Jurkat, Clone E6-1 (cell line): ENCODE measurements at regions not wholly inside any gene's neighbourhood (a gene's known extent, or its start where the extent isn't known, plus 50 kb on each side); places are given as distances from the start of the nearest gene placed in this dataset.
"Not testable (repeated sequence)": the region's sequence is repeated elsewhere in the genome, so short reads cannot be mapped to it uniquely, and the experiment has no call there.

ENCODE experiments used
- DNase-seq: peaks from one replicate; pipeline ENCODE4 v3.0.0-alpha.2; 2011; ENCODE audit warnings: low read depth, low spot score
- H3K4me3 ChIP-seq: 2 replicates; pipeline ENCODE4 v1.5.1; 2011; ENCODE audit warnings: mild to moderate bottlenecking, low read length, control low read depth, moderate library complexity

DNA sequence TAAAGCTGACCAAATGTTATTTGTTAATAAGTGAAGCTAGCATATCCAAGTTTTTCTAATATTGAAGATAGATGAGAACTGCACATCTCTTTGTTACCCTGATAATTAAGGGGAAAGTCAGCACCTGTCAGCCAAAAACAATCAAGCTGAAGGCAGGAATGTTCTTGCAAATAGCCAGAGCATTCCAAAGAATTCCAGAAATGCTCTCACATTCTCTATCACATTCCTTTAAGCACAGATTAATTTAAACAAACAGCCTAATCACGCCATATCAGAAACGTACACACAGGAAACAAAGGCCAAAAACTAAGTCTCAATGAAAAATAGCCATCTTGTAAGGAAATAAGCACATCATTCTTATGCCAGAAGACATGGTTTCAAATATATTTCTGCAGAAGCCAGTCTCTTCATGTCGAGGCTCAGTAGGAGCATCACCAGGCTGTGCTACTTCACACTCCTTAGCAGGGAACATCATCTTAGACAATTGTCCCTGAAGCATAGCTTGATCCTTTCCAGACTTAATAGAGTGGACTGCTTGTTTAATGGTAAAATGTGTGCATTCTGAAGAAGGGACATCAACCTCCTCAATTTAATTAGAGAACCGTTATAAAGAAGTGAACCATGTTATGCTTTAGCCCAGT, 252.9 kb upstream of the TTC29 start:
- no peak overlapping the region for H3K4me3 ChIP-seq
- no peak for DNase-seq

DNA sequence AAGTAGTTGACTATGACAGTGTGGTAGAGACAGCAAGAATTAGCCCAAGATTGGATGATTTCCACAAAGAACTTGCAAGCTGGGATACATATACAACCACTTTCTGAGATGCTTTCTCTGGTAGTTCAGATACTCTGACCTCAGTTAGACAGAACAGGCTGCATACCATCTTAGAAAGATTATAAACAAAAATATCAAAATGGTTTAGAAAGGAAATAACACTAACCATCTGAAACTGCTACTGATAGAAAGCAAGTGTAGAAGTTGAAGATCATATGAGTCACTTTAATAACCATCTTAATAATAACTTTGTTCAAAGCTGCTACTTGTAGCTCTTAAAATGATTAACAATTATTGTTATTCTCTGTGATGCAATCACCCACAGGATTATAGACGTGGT, 255.4 kb upstream of the TTC29 start:
- no peak overlapping the region for H3K4me3 ChIP-seq
- DNase-seq = no peak

DNA sequence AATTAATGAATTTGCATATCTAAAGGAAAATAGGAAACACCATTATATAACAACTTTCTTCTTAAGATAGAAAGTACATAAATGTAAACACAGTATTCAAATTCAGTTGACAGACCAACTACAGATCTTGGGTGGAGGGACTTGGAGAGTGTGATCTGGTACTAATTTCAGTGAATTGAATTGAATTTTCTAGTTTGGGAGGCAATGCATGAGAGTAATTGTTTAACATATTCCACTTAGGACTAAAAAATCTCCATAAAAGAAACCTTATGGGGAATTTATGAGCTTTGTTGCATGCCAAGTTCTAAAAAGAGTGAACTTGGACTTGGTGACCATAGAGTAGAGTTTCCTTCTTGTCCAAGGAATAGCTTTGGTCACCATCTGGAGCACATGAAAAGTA, 261.1 kb upstream of the TTC29 start:
- DNase-seq = no peak
- H3K4me3 ChIP-seq = no peak overlapping the region

DNA sequence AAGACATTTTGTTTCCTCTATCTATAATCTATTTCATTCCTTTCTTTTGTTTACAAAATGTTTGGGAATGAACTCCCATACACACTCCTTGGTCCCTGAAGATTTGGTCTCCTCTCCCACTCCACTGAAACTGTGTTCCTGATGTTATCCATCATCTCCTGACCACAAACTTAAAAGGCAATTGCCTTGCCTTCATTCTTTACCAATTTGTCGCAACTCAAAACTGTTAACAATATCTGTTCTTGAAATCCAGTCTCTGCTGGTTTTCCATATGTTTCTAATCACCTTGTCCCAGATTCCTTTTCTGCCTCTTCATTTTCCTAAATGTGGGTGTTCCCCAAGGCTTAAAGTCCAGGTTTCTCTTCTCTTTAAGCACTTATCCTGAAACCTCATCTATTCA, 262.2 kb upstream of the TTC29 start:
- no peak for DNase-seq
- no peak overlapping the region for H3K4me3 ChIP-seq

DNA sequence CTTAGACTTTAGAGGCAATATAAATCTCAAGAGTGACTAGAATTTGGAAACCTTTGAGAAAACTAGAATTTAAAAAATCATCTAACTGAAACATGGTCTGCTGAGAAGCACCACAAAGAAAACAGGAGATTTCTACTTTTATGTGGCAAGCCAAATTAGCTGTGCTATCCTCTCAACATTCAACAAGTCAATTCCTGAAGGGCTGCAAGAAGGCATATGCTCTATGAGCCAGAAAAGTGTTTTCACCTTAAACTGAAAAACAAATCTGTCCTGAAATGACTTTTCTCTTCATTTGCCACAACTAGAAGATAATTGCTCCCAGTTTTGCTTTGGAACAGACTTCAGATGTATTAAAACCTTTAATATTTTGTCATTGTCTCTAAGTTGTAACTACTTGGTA, 263.2 kb upstream of the EDNRA start:
- no peak overlapping the region for H3K4me3 ChIP-seq
- no peak for DNase-seq

DNA sequence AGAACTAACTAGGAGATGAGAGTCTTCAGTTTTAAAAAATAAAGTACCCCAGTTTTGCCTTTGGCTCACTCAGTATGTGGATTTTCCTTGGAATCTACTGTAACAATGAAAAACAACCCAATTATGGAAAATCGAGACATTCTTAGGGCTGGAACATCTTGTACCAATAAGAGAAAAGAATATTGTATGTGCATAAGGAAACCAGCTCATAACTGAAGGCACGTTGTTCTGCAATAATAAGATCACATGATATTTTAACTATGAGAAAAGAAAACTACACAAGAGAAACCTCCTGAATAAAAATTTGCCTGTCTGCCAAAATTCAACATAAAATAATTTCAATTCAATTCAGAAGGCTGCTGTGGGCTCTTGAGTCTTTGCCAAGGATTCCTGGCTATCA, 261.8 kb upstream of the EDNRA start:
- no peak overlapping the region for H3K4me3 ChIP-seq
- DNase-seq = no peak

DNA sequence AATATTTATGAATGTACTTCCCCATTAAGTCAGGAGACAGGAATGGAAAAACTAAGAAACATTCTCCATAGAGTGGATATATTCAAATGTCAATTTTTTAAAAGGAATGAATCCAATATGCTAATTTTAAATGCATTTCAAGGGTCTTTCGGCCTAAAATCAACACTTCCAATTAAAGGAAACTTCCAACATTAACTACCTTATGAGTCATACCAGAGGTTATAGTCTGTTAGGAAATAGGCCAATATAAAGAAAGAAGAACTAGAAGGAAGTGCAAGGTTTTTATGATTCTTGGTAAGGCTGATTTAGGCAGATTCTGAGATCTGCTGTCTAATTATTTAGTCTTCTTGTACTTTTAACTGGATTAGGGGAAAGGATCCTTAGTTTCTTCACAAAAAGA, 260.1 kb upstream of the EDNRA start:
- H3K4me3 ChIP-seq = no peak overlapping the region
- no peak for DNase-seq

DNA sequence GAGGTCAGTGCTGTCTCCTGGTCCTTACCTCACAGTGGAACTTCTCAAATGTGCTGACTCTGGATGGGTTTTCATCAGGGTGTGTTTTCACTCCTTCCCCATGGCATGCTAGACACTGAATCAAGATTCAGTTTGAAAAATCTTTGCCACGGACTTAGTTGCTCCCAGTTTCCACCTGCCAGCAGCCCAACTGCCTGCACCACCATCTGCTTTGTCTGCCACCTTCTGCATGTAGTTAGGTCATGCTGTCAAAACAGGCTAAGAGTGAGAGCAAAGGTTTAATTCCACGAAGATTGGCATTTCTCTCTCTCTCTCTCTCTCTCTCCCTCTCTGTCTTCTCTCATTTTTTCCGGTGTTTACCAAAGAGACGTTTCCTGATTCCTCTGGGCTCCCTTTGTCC, 258.0 kb upstream of the EDNRA start:
- no peak for DNase-seq
- H3K4me3 ChIP-seq = no peak overlapping the region

DNA sequence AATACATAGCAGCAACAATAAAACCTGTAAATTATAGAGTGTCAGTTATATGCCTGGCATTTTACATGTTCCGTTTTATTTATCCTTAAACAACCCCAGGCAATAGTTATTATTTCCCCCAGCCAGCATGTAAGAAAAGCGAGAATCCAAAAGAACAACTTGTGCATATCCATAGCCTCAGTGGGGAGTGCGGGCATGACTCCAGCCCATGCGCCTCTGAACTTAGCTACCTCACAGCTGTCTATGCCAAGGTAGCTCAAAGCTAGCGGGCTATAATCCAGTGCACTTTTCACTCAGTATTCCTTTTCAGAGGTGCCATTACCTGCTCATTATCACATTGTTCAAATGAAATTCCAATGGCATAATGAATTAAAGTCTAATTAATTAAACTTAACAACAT, 257.3 kb upstream of the EDNRA start:
- H3K4me3 ChIP-seq = no peak overlapping the region
- no peak for DNase-seq

DNA sequence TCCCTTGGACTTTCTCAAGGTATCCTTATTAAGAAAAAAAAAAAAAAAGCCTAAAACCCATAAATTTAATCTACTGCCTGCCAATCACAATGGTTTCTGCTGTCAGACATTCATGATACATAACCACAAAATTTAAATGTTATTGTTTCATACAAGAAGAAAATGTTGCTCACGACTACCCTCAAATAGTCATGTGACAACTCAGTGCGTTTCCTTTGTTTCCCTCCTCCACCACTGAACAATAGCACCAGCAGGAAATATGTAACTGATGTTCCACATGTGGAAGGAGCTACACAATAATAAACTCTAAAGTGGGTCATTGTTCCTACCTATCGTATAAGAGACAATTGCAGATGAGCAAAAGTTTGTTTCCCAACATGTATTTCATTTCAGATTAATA, 244.1 kb upstream of the EDNRA start:
- H3K4me3 ChIP-seq = no peak overlapping the region
- peak; percentile 2 for DNase-seq

DNA sequence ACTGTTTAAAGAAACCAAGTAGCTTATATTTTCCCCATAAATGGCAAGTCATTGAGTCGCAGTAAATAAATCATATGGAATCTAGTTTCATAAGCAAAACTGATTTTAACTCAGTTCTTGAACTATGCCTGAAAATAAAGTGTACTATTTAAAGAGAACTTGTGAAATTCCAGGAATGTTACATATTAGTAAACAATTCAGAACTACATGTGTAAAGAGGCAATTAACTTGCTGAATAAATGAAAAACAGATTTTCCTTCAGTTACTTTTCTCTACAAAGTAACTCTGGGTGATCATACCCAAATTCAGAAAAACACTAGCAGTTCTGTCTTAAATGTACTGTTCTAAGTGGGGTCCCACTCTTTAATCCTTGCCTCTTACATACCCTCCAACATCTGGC, 236.1 kb upstream of the EDNRA start:
- no peak overlapping the region for H3K4me3 ChIP-seq
- no peak for DNase-seq

DNA sequence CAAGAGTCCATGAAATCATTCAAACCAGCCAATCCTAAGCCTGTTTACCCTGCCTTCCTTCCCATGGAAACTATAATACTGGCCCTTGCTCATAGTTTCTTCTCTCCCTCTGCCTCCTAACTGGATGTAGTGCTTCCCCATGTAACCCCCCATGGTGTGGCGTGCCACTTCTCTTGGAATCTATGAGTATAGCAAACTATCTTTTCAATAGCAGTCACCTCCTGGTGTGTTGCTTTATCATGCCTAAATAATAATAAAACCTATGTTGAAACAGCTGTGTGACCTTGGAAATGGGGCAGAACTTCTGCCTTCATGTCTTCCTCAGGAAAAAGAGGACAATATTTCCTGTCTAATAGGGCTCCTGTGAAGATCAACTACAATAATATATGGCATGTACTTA, 234.8 kb upstream of the EDNRA start:
- no peak overlapping the region for H3K4me3 ChIP-seq
- DNase-seq = no peak

DNA sequence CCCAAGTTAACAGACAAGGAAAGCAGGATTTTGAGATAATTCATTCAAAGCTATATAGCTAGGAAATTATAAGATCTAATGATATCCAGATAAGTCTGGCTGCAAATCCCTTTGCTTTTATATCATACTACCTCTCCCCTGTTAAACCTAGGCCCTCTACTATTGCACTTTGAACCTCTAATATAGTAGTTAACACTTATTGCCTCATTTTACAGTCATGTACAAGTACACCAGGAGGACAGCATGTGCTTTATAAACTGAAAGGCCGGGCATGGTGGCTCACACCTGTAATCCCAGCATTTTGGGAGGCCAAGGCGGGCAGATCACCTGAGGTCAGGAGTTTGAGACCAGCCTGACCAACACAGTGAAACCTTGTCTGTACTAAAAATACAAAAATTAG, 234.4 kb upstream of the EDNRA start:
- not testable (repeated sequence) for H3K4me3 ChIP-seq, DNase-seq

DNA sequence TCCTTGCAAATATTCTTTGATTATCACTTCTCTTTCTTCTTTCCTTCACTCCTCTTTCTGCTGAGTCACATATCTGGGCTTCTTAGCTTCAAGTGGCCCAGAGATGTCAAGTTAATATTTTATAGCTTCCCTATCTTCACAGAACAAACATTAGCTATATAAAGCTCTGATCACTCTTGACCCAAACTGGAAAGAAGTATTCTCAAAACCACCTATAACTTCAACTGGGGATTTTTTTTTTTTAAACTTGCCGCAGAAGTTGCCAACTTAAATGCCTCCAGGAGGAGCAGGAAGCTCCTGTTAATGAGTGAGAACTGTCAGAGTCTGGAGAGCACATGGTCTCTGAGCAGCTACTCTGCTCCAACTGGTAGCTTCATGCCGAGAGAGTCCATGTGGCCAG, 233.3 kb upstream of the EDNRA start:
- H3K4me3 ChIP-seq = no peak overlapping the region
- no peak for DNase-seq

DNA sequence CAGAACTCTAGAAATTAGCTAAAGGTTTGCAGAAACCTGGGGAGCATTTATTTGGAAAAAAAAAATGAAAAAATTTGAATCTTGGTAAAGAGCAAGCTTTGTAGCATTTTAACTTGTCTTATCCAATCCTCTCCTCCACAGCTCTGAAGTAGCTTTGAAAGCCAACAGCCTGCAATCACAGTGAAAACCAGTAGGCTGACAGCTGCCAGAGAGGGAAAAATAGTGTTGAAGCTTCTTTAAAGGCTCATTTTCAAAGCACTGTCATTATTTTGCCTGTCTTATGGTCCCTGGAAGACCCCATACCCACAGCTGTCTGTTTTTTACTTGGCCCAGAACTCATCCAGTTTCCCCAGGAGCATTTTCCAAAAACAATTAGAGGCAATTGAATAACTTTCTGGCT, 230.8 kb upstream of the EDNRA start:
- no peak for DNase-seq
- no peak overlapping the region for H3K4me3 ChIP-seq

DNA sequence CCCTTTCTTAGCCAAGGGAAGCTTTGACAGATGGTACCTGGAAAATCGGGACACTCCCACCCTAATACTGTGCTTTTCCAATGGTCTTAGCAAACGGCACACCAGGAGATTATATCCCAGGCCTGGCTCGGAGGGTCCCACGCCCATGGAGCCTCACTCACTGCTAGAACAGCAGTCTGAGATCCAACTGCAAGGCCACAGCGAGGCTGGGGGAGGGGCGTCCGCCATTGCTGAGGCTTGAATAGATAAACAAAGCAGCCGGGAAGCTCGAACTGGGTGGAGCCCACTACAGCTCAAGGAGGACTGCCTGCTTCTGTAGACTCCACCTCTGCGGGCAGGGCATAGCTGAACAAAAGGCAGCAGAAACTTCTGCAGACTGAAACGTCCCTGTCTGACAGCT, 225.6 kb upstream of the EDNRA start:
- DNase-seq, H3K4me3 ChIP-seq: not testable (repeated sequence)

DNA sequence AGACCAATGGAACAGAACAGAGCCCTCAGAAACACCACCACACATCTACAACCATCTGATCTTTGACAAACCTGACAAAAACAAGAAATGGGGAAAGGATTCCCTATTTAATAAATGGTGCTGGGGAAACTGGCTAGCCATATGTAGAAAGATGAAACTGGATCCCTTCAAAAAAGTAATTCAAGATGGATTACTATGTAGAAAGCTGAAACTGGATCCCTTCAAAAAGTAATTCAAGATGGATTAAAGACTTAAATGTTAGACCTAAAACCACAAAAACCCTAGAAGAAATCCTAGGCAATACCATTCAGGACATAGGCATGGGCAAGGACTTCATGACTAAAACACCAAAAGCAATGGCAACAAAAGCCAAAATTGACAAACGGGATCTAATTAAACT, 221.6 kb upstream of the EDNRA start:
- DNase-seq, H3K4me3 ChIP-seq: not testable (repeated sequence)

DNA sequence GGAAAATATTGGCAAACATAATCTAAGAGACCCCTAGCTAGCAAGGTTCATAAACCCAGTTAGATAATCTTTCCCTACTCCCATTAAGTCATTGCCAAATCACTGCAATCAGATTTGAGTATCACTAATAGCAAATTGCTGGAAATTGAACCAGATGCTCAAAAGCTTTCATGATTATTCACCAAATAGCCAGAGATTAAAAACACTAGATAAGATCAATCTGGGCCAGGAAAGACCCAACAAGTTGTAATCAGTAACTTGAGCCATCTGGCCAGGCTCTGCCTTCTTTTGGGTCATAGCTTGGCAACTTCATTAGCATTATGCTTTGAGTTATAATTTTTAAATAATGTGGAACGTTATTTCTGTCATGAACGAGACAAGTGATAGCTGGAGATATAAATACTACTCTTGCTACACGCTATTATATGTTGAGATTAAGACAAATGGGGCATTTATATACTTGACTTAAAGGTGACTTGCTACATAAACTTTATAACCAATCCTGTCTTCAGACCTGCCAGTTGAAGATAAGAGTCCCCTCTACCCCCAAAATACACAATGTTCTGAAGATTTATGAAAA, 196.6 kb upstream of the EDNRA start:
- H3K4me3 ChIP-seq = no peak overlapping the region
- DNase-seq = no peak

DNA sequence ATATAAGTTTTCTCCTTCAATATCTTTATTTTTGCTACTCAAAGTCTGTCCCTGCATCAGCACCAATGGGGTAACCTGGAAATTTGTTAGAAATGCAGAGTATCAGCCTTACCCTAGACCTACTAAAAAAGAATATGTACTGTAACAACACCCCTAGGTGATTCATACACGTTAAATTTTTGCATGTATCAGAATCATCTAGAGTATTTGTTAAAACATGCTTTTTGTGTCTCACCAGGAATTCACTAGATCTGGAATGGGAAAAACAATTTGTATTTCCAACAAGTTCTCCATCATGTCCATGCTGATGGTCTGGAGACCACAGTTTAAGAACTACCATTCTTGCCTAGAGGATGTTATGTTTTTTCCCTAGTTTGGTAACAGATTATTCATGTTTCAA, 196.0 kb upstream of the EDNRA start:
- no peak for DNase-seq
- H3K4me3 ChIP-seq = no peak overlapping the region

DNA sequence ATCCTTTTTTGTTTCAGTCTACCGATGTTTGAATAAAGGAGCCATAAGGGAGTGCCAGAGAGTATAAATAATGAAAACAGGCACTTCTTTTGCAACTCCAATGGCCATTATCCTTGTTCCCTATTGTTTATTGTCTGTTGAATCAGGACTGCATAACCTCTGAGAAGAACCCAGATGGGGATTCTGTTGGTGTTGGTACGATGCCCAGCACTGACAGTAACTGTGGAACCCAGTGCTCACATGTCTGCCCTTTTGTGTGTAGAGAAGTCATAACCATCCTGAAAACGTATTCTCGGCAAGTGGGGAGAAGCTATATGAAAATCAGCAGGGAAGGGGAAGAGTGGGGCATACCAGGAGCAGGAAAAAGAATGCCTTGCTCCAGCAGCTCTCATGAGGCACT, 195.1 kb upstream of the EDNRA start:
- no peak for DNase-seq
- H3K4me3 ChIP-seq = no peak overlapping the region

DNA sequence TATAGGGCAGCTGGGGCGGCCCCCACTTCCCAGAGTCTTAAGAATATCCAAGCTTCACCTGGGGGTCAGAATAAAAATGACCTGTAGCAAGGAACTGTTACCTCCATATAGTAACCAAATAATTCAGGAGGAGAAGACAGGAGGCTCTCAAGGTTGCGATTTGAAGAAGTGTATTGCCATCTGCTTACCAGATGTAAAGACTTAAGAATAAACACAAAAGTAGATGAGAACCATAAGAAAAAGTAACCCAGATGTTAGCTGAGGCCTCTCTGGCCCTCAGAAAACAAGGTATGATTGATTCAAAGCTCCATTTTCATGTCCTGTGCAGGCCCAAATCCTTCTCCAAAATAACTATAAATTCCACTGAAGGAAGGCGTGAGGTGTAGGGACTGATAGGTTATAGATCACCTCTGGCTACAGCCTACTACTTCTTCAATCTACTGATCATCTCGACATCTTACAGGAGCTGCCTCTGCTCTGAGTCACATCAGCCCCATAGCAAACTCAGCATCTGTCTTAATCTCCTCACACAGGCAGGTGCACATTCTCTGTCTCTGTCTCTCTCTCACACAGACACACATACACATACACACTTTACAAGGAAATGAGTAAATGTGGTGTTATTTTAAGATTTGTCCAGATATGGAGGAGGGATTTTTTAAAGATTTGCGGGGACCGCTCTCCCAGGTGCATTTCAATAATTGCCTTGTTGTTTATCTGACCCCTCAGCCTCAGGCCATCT, 193.9 kb upstream of the EDNRA start:
- DNase-seq = no peak
- H3K4me3 ChIP-seq = no peak overlapping the region
